SK-N-SH (cell line): ENCODE measurements at regions not wholly inside any gene's neighbourhood (a gene's known extent, or its start where the extent isn't known, plus 50 kb on each side); places are given as distances from the start of the nearest gene placed in this dataset.

Source experiments
- EP300 ChIP-seq, 2 experiments: IDR thresholded peaks; 2 replicates each; pipeline versions ENCODE4 v1.4.0 to v1.6.1; 2012; ENCODE audit warnings: borderline replicate concordance in 1 of 2, low read depth in 1 of 2, low read length in 1 of 2
- FOXJ3 ChIP-seq: sonication (generic); formaldehyde crosslinking; IDR thresholded peaks from 2 replicates; pipeline ENCODE4 v1.5.1; 2020; ENCODE audit warnings: mild to moderate bottlenecking, missing genetic modification reagents
- GABPA ChIP-seq: IDR thresholded peaks from 2 replicates; pipeline ENCODE4 v1.4.0; 2012; ENCODE audit warnings: low read depth, mild to moderate bottlenecking
- POLR2AphosphoS5 ChIP-seq: IDR thresholded peaks from 2 replicates; pipeline ENCODE4 v1.6.1; 2012; ENCODE audit warnings: low read depth, low read length
- TAF1 ChIP-seq: IDR thresholded peaks from 2 replicates; pipeline ENCODE4 v1.6.1; 2012; ENCODE audit warnings: low read depth, mild to moderate bottlenecking, low read length, moderate library complexity, borderline replicate concordance
- ZBTB33 ChIP-seq: IDR thresholded peaks from 2 replicates; pipeline ENCODE4 v1.4.0; 2012; ENCODE audit warnings: low read depth, borderline replicate concordance
- TF ChIP-seq, protein P1 (sequence below): fragments of 200-600 bp; sonication (generic); IDR thresholded peaks from 2 replicates; pipeline ENCODE4 v1.6.1; 2017; ENCODE audit warnings: antibody characterized with exemption, mild to moderate bottlenecking, moderate library complexity
- TF ChIP-seq, protein P2 (sequence below): IDR thresholded peaks from 2 replicates; pipeline ENCODE4 v1.4.0; 2012; ENCODE audit warnings: low read depth, borderline replicate concordance

DNA sequence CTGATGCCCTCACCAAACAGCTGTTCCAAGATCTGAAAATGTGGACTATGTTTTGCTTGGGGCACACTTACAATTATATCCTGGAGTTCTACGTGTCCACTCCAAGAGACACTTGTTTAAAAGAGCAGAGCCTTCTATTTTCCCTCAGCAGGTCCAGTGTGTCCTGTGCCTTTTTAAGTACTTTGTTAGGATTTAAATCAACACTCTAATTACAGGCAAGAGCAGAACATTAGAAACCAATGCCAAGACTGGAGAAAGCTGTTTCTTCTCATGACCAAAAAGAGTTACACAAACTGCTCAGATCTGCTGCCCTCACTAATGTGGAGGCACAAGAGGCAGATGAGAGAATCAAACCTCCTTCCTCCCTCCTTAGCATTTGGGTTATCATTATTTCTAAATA, 452.9 kb downstream of the LMO4 start:
- TF ChIP-seq POLR2AphosphoS5 (no peak), ZBTB33 (no peak), FOXJ3 (CRISPR knock-in tag) (no peak), TAF1 (no peak), GABPA (no peak), EP300 (IDR thresholded peaks at IDR 0.05; ENCODE audit: borderline replicate concordance in 1 of 2, low read depth in 1 of 2, low read length in 1 of 2) (no peak)
- TF ChIP-seq, protein P1, sequence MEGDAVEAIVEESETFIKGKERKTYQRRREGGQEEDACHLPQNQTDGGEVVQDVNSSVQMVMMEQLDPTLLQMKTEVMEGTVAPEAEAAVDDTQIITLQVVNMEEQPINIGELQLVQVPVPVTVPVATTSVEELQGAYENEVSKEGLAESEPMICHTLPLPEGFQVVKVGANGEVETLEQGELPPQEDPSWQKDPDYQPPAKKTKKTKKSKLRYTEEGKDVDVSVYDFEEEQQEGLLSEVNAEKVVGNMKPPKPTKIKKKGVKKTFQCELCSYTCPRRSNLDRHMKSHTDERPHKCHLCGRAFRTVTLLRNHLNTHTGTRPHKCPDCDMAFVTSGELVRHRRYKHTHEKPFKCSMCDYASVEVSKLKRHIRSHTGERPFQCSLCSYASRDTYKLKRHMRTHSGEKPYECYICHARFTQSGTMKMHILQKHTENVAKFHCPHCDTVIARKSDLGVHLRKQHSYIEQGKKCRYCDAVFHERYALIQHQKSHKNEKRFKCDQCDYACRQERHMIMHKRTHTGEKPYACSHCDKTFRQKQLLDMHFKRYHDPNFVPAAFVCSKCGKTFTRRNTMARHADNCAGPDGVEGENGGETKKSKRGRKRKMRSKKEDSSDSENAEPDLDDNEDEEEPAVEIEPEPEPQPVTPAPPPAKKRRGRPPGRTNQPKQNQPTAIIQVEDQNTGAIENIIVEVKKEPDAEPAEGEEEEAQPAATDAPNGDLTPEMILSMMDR = no peak
- TF ChIP-seq, protein P2, sequence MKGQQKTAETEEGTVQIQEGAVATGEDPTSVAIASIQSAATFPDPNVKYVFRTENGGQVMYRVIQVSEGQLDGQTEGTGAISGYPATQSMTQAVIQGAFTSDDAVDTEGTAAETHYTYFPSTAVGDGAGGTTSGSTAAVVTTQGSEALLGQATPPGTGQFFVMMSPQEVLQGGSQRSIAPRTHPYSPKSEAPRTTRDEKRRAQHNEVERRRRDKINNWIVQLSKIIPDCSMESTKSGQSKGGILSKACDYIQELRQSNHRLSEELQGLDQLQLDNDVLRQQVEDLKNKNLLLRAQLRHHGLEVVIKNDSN = no peak
